DND-41 (cell line): ENCODE measurements at regions not wholly inside any gene's neighbourhood (a gene's known extent, or its start where the extent isn't known, plus 50 kb on each side); places are given as distances from the start of the nearest gene placed in this dataset.

Experiments
- ATAC-seq: fragments of 200-7000 bp; cut with Tn5 transposase; 3 replicates; pipeline ENCODE4 v1.9.1; 2021; ENCODE audit warnings: low read depth; ENCODE audit not compliant: insufficient read depth
- DNase-seq: peaks from one replicate; pipeline ENCODE4 v3.0.0-alpha.2; 2020
- H2AFZ ChIP-seq: 2 replicates; pipeline ENCODE4 v1.6.0; 2012; ENCODE audit warnings: low read depth, low read length
- H3K27ac ChIP-seq: 2 replicates; pipeline ENCODE4 v1.5.1; 2012; ENCODE audit warnings: low read length, inconsistent platforms
- H3K27me3 ChIP-seq: fragments of 200-600 bp; sonication (generic); 2 replicates; pipeline ENCODE4 v1.6.0; 2012; ENCODE audit warnings: low read length, mild to moderate bottlenecking, inconsistent platforms; ENCODE audit not compliant: insufficient read depth, poor library complexity
- H3K36me3 ChIP-seq: 2 replicates; pipeline ENCODE4 v1.5.1; 2012; ENCODE audit warnings: low read length, inconsistent platforms; ENCODE audit not compliant: insufficient read depth
- H3K4me1 ChIP-seq: 2 replicates; pipeline ENCODE4 v1.5.1; 2012; ENCODE audit warnings: mild to moderate bottlenecking, low read length; ENCODE audit not compliant: insufficient read depth
- H3K4me2 ChIP-seq: 2 replicates; pipeline ENCODE4 v1.6.0; 2012; ENCODE audit warnings: mild to moderate bottlenecking, moderate library complexity, low read length, inconsistent platforms; ENCODE audit not compliant: insufficient read depth
- H3K4me3 ChIP-seq, 2 experiments: fragments of 200-600 bp in 1 of 2; shearing (Covaris generic) in 1 of 2; 2 replicates each; pipeline ENCODE4 v1.5.1; 2012 to 2016; ENCODE audit warnings: inconsistent platforms in 2 of 2, low read length in 2 of 2, mild to moderate bottlenecking in 2 of 2, low read depth in 1 of 2, moderate library complexity in 1 of 2
- H3K79me2 ChIP-seq: 2 replicates; pipeline ENCODE4 v1.6.0; 2012; ENCODE audit warnings: low read length, inconsistent platforms; ENCODE audit not compliant: insufficient read depth
- H3K9ac ChIP-seq: 2 replicates; pipeline ENCODE4 v1.6.0; 2012; ENCODE audit warnings: low read depth, mild to moderate bottlenecking, inconsistent platforms, low read length, moderate library complexity
- H3K9me3 ChIP-seq: 2 replicates; pipeline ENCODE4 v1.5.1; 2012; ENCODE audit warnings: low read length, moderate library complexity, mild to moderate bottlenecking, inconsistent platforms; ENCODE audit not compliant: insufficient read depth, severe bottlenecking
- H4K20me1 ChIP-seq: 2 replicates; pipeline ENCODE4 v1.6.0; 2012; ENCODE audit warnings: low read length; ENCODE audit not compliant: insufficient read depth
- CTCF ChIP-seq: IDR thresholded peaks from 2 replicates; pipeline ENCODE4 v1.5.1; 2012; ENCODE audit warnings: borderline replicate concordance, low read length, moderate library complexity, mild to moderate bottlenecking; ENCODE audit not compliant: poor library complexity, severe bottlenecking; ENCODE audit errors: extremely low read depth
- EZH2 ChIP-seq: IDR thresholded peaks from 3 replicates; pipeline ENCODE4 v1.6.1; 2012; ENCODE audit warnings: borderline replicate concordance, low read depth, mild to moderate bottlenecking, moderate library complexity, low read length, inconsistent platforms; ENCODE audit not compliant: severe bottlenecking

GRCh38 chr10:121053151-121053550 lies 202.0 kb downstream of the WDR11 start:
- no peak overlapping the region for H3K9ac ChIP-seq
- no peaks in the 10 kb centered on the region for H3K9me3 ChIP-seq
- H4K20me1 ChIP-seq, result no peaks in the 10 kb centered on the region
- H3K27me3 ChIP-seq, result peaks cover 5% of the 10 kb centered on the region
- H3K4me3 ChIP-seq, result no peak overlapping the region
- H2AFZ ChIP-seq, result no peak overlapping the region
- DNase-seq, result no peak
- H3K79me2 ChIP-seq, result no peaks in the 10 kb centered on the region
- ATAC-seq, result no peak
- H3K4me2 ChIP-seq, result no peak overlapping the region
- H3K36me3 ChIP-seq, result no peaks in the 10 kb centered on the region
- H3K4me1 ChIP-seq, result no peaks in the 10 kb centered on the region
- no peak for TF ChIP-seq CTCF
- no peak for TF ChIP-seq EZH2
- no peak overlapping the region for H3K27ac ChIP-seq

GRCh38 chr10:121054874-121055273 lies 203.7 kb downstream of the WDR11 start:
- Histone ChIP-seq H3K27ac (no peak overlapping the region), H3K4me3 (no peak overlapping the region), H2AFZ (no peak overlapping the region), H3K27me3 (no peaks in the 10 kb centered on the region), H3K79me2 (no peaks in the 10 kb centered on the region), H4K20me1 (no peaks in the 10 kb centered on the region), H3K4me1 (no peaks in the 10 kb centered on the region), H3K9me3 (no peaks in the 10 kb centered on the region), H3K36me3 (no peaks in the 10 kb centered on the region), H3K9ac (no peak overlapping the region), H3K4me2 (no peak overlapping the region)
- TF ChIP-seq EZH2 (no peak), CTCF (no peak)
- no peak for ATAC-seq
- DNase-seq, result no peak

GRCh38 chr10:121057269-121057668 lies 206.1 kb downstream of the WDR11 start:
- Histone ChIP-seq H3K27me3 (no peaks in the 10 kb centered on the region), H3K4me2 (no peak overlapping the region)
- DNase-seq, result no peak

More at GRCh38 chr10:121057269-121057668, 206.1 kb downstream of the WDR11 start:
- Histone ChIP-seq H3K36me3 (no peaks in the 10 kb centered on the region), H2AFZ (no peak overlapping the region), H3K27ac (no peak overlapping the region), H3K4me1 (no peaks in the 10 kb centered on the region), H3K79me2 (no peaks in the 10 kb centered on the region), H3K4me3 (no peak overlapping the region), H4K20me1 (no peaks in the 10 kb centered on the region), H3K9ac (no peak overlapping the region), H3K9me3 (no peaks in the 10 kb centered on the region)
- ATAC-seq, result no peak
- TF ChIP-seq CTCF, result no peak
- no peak for TF ChIP-seq EZH2
